NCI-H1092 (cell line): ENCODE measurements at regions not wholly inside any gene's neighbourhood (a gene's known extent, or its start where the extent isn't known, plus 50 kb on each side); places are given as distances from the start of the nearest gene placed in this dataset.
"Not testable (repeated sequence)": the region's sequence is repeated elsewhere in the genome, so short reads cannot be mapped to it uniquely, and the experiment has no call there.

Source experiments
- DNase-seq: peaks from one replicate; lab custom pipeline; 2025; lab: John Stamatoyannopoulos, UW

GRCh38 chr16:29130131-29130711 is 145.4 kb downstream of the LAT start:
- not testable (repeated sequence) for DNase-seq

GRCh38 chr16:29129458-29130038 is 144.7 kb downstream of the LAT start:
- DNase-seq, result not testable (repeated sequence)

GRCh38 chr16:29128732-29129457 is 144.0 kb downstream of the LAT start:
- DNase-seq, result not testable (repeated sequence)

- DNase-seq, result not testable (repeated sequence)
Measured at GRCh38 chr16:29127806-29128420, 143.1 kb downstream of the LAT start.

- DNase-seq, result no peak
Measured at GRCh38 chr16:29126616-29127015, 141.8 kb downstream of the LAT start.

- DNase-seq, result no peak
Measured at GRCh38 chr16:29126057-29126494, 141.2 kb downstream of the LAT start.

- no peak for DNase-seq
Measured at GRCh38 chr16:29124828-29125227, 140.0 kb downstream of the LAT start.

GRCh38 chr16:29124162-29124561 is 139.3 kb downstream of the LAT start:
- not testable (repeated sequence) for DNase-seq

GRCh38 chr16:29120680-29121079 is 135.8 kb downstream of the LAT start:
- DNase-seq, result not testable (repeated sequence)

GRCh38 chr16:29118301-29118957 is 133.6 kb downstream of the LAT start:
- DNase-seq, result not testable (repeated sequence)

GRCh38 chr16:29117631-29118030 is 132.8 kb downstream of the LAT start:
- no peak for DNase-seq

- no peak for DNase-seq
Measured at GRCh38 chr16:29116980-29117379, 132.1 kb downstream of the LAT start.

GRCh38 chr16:29116207-29116606 is 131.4 kb downstream of the LAT start:
- not testable (repeated sequence) for DNase-seq

GRCh38 chr16:29115802-29116141 is 130.9 kb downstream of the LAT start:
- DNase-seq, result not testable (repeated sequence)

- not testable (repeated sequence) for DNase-seq
Measured at GRCh38 chr16:29114989-29115801, 130.3 kb downstream of the LAT start.

- no peak for DNase-seq
Measured at GRCh38 chr16:29114574-29114973, 129.7 kb downstream of the LAT start.

- not testable (repeated sequence) for DNase-seq
Measured at GRCh38 chr16:29113446-29113845, 128.6 kb downstream of the LAT start.

- DNase-seq, result no peak
Measured at GRCh38 chr16:29112755-29113347, 128.0 kb downstream of the LAT start.

GRCh38 chr16:29111901-29112680 is 127.2 kb downstream of the LAT start:
- not testable (repeated sequence) for DNase-seq

- no peak for DNase-seq
Measured at GRCh38 chr16:29111421-29111820, 126.6 kb downstream of the LAT start.
